Lung microvascular endothelial cell (primary cell): ENCODE measurements at regions not wholly inside any gene's neighbourhood (a gene's known extent, or its start where the extent isn't known, plus 50 kb on each side); places are given as distances from the start of the nearest gene placed in this dataset.

ENCODE experiments used
- DNase-seq, 2 donors: peaks; one replicate each; pipeline versions ENCODE4 v3.0.0 to v3.0.0-alpha.2; 2010; ENCODE audit warnings: low read depth in 2 of 2

GRCh38 chr11:109858152-109858551 lies 235.0 kb upstream of the ZC3H12C start:
- no peak for DNase-seq

GRCh38 chr11:109859045-109859724 lies 234.0 kb upstream of the ZC3H12C start:
- DNase-seq: peak in 1 of 2 donors; percentile 95

- DNase-seq: peak in 1 of 2 donors; percentile 24
Measured at GRCh38 chr11:109862835-109863234, 230.4 kb upstream of the ZC3H12C start.

GRCh38 chr11:109864151-109864661 lies 229.0 kb upstream of the ZC3H12C start:
- DNase-seq: no peak

- DNase-seq: peak; percentile 46 to 61
Measured at GRCh38 chr11:109864834-109865547, 228.2 kb upstream of the ZC3H12C start.

- DNase-seq: peak in 1 of 2 donors; percentile 25
Measured at GRCh38 chr11:109865548-109866186, 227.5 kb upstream of the ZC3H12C start.

- no peak for DNase-seq
Measured at GRCh38 chr11:109867784-109868183, 225.4 kb upstream of the ZC3H12C start.

- no peak for DNase-seq
Measured at GRCh38 chr11:109869536-109869935, 223.7 kb upstream of the ZC3H12C start.

GRCh38 chr11:109870297-109870696 lies 222.9 kb upstream of the ZC3H12C start:
- no peak for DNase-seq

- DNase-seq: no peak
Measured at GRCh38 chr11:109877043-109877442, 216.1 kb upstream of the ZC3H12C start.

GRCh38 chr11:109884501-109884900 lies 208.7 kb upstream of the ZC3H12C start:
- no peak for DNase-seq

GRCh38 chr11:109885006-109885405 lies 208.2 kb upstream of the ZC3H12C start:
- no peak for DNase-seq

- no peak for DNase-seq
Measured at GRCh38 chr11:109892321-109892794, 200.8 kb upstream of the ZC3H12C start.

- no peak for DNase-seq
Measured at GRCh38 chr11:109894242-109894641, 198.9 kb upstream of the ZC3H12C start.

- DNase-seq: no peak
Measured at GRCh38 chr11:109898592-109898991, 194.6 kb upstream of the ZC3H12C start.

GRCh38 chr11:109902764-109903433 lies 190.3 kb upstream of the ZC3H12C start:
- no peak for DNase-seq

- peak in 1 of 2 donors; percentile 81 for DNase-seq
Measured at GRCh38 chr11:109911488-109911887, 181.7 kb upstream of the ZC3H12C start.

GRCh38 chr11:109914038-109914437 lies 179.2 kb upstream of the ZC3H12C start:
- DNase-seq: peak; percentile 3 to 15

- DNase-seq: peak; percentile 48 to 96
Measured at GRCh38 chr11:109914809-109915653, 178.2 kb upstream of the ZC3H12C start.

- no peak for DNase-seq
Measured at GRCh38 chr11:109926941-109927340, 166.3 kb upstream of the ZC3H12C start.

- DNase-seq: no peak
Measured at GRCh38 chr11:109929308-109929707, 163.9 kb upstream of the ZC3H12C start.
